ENCODE measurements at regions not wholly inside any gene's neighbourhood (a gene's known extent, or its start where the extent isn't known, plus 50 kb on each side); places are given as distances from the start of the nearest gene placed in this dataset.

- TF ChIP-seq CTCF (IDR thresholded peaks at IDR 0.05) (no peak), POLR2A (IDR thresholded peaks at IDR 0.05) (no peak)
Measured at GRCh38 chr15:72967811-72968530, 84.3 kb upstream of the NEO1 start.

Data from body of pancreas (tissue), 4 donors.